GM12891 (cell line): ENCODE measurements at regions not wholly inside any gene's neighbourhood (a gene's known extent, or its start where the extent isn't known, plus 50 kb on each side); places are given as distances from the start of the nearest gene placed in this dataset.

Experiments used
- DNase-seq: peaks from one replicate; pipeline ENCODE4 v3.0.0; 2011; ENCODE audit warnings: low spot score; ENCODE audit not compliant: insufficient read length
- FAIRE-seq: peaks from 2 replicates; lab custom pipeline; 2011; peaks lifted over from hg19 to GRCh38; lab: Jason Lieb, UNC
- PAX5 ChIP-seq: IDR thresholded peaks from 2 replicates; pipeline ENCODE4 v1.6.1; 2011; ENCODE audit warnings: low read length, moderate library complexity, mild to moderate bottlenecking; ENCODE audit not compliant: insufficient read depth, severe bottlenecking
- POLR2A ChIP-seq: IDR thresholded peaks from 2 replicates; pipeline ENCODE4 v1.6.1; 2011; ENCODE audit warnings: low read depth, low read length, control low read depth
- POLR2AphosphoS5 ChIP-seq: IDR thresholded peaks from 2 replicates; pipeline ENCODE4 v1.6.1; 2011; ENCODE audit warnings: low read depth, low read length, control low read depth
- POU2F2 ChIP-seq: IDR thresholded peaks from 2 replicates; pipeline ENCODE4 v1.6.1; 2011; ENCODE audit warnings: low read depth, mild to moderate bottlenecking, control low read depth, low read length, moderate library complexity
- SPI1 ChIP-seq: IDR thresholded peaks from 2 replicates; pipeline ENCODE4 v1.6.1; 2011; ENCODE audit warnings: low read depth, low read length, control low read depth
- TAF1 ChIP-seq: IDR thresholded peaks from 2 replicates; pipeline ENCODE4 v1.6.1; 2011; ENCODE audit warnings: low read depth, low read length, control low read depth

- DNase-seq: no peak
- FAIRE-seq: no peak
- no peak for TF ChIP-seq POU2F2
- no peak for TF ChIP-seq POLR2A
- no peak for TF ChIP-seq SPI1
- no peak for TF ChIP-seq PAX5
Measured at GRCh38 chr9:28956116-28956880, 1383.0 kb upstream of the C9orf72 start.

DNA sequence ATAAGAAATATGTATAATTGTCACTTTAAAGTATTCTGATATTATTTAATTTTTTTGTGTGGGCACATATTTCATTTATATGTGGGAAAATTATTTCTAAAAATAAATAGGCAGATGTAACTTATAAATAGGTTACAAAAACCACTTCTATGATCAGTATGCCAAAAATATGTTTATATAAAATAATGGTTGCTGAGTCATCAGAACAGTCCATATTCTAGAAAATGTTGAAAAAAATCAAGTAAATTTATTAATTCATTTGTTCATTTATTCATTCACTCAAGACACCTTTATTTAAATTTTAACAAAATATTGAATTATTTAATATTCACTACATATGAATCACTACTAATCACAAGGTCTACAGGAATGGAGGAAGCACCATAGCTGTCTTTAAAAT, 1387.3 kb upstream of the C9orf72 start:
- no peak for TF ChIP-seq POLR2A
- TF ChIP-seq SPI1: no peak
- no peak for TF ChIP-seq TAF1
- TF ChIP-seq PAX5: no peak
- no peak for TF ChIP-seq POU2F2
- no peak for TF ChIP-seq POLR2AphosphoS5
- no peak for FAIRE-seq
- no peak for DNase-seq

DNA sequence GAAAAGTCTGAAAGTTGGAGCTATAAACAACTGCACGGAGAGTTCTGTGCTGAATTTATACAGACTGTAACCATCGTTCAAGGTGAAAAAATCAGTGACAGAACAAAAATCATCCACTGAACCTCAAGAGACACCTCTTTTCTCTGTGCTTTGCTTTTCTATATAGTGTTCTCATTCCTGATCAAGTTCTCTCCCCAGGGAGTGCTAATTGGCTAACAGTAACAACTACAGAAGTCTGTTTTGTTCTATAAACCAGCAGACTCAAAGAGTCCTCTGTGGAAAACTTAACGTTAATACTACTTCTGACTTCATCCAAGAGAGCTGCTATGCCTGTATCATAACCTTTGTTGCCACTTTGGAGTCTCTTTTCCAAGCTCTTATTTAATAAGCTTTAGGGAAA, 1388.3 kb upstream of the C9orf72 start:
- FAIRE-seq: no peak
- no peak for DNase-seq
- TF ChIP-seq POLR2A (no peak), PAX5 (no peak), SPI1 (no peak)

GRCh38 chr9:28967226-28967625, 1393.9 kb upstream of the C9orf72 start:
- FAIRE-seq (no peak), DNase-seq (no peak)
- TF ChIP-seq POLR2AphosphoS5: no peak
- TF ChIP-seq TAF1: no peak
- no peak for TF ChIP-seq SPI1
- TF ChIP-seq PAX5: no peak
- no peak for TF ChIP-seq POU2F2
- TF ChIP-seq POLR2A: no peak

DNA sequence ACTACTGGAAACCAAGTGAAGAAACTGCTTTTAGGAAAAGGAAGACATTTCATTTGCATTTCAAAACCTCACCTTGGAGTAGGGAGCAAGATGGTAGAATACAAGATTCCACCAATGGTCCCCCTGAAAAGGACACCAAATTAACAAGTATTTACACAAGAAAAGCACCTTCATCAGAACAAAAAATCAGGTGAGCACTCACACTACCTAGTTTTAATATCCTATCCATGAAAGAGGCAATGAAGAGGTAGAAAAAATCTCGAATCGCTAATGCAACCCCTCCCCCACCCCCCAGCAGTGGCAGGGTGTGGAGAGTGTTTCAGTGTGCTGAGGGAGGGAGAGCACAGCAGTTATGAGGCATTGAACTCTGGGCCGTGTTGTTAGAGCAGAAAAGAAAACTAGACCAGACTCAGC, 1397.0 kb upstream of the C9orf72 start:
- FAIRE-seq (no peak), DNase-seq (no peak)
- TF ChIP-seq POLR2A: no peak
- TF ChIP-seq POLR2AphosphoS5: no peak
- TF ChIP-seq POU2F2: no peak
- no peak for TF ChIP-seq SPI1
- no peak for TF ChIP-seq PAX5
- no peak for TF ChIP-seq TAF1

GRCh38 chr9:28971881-28972280, 1398.6 kb upstream of the C9orf72 start:
- no peak for DNase-seq
- no peak for FAIRE-seq
- no peak for TF ChIP-seq SPI1
- no peak for TF ChIP-seq POLR2AphosphoS5
- TF ChIP-seq PAX5: no peak
- no peak for TF ChIP-seq POLR2A
- no peak for TF ChIP-seq TAF1
- TF ChIP-seq POU2F2: no peak

- DNase-seq (no peak), FAIRE-seq (no peak)
- TF ChIP-seq PAX5 (no peak), POU2F2 (no peak), POLR2AphosphoS5 (no peak), SPI1 (no peak), POLR2A (no peak), TAF1 (no peak)
Measured at GRCh38 chr9:28976250-28976649, 1403.0 kb upstream of the C9orf72 start.

GRCh38 chr9:28976684-28977083, 1403.4 kb upstream of the C9orf72 start:
- no peak for DNase-seq
- no peak for TF ChIP-seq POLR2A
- no peak for TF ChIP-seq TAF1
- TF ChIP-seq SPI1: no peak
- TF ChIP-seq POU2F2: no peak
- no peak for TF ChIP-seq POLR2AphosphoS5
- TF ChIP-seq PAX5: no peak
- no peak for FAIRE-seq

- TF ChIP-seq SPI1: no peak
- no peak for TF ChIP-seq POU2F2
- no peak for TF ChIP-seq POLR2AphosphoS5
- no peak for TF ChIP-seq PAX5
- TF ChIP-seq TAF1: no peak
- TF ChIP-seq POLR2A: no peak
- DNase-seq (no peak), FAIRE-seq (no peak)
Measured at GRCh38 chr9:28981129-28981528, 1407.8 kb upstream of the C9orf72 start.

DNA sequence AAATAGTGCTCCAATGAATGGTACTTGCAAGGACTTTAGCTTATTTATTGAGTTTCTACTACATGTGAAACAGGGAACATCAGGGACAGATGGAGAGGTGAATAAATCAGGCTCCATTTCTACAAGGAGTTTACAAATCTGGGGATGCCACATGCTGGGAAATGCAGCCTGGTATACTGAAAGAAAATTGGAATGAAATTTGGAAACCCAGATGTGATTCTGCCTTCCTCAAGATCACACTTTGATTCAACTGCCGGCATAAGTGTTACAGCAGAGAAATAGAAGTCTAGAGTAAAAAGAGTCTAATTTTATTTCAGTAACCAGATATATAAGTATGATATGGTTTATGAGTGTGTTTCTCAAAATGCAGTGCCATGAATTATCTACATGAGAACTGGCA, 1408.4 kb upstream of the C9orf72 start:
- no peak for TF ChIP-seq POLR2A
- TF ChIP-seq POLR2AphosphoS5: no peak
- no peak for TF ChIP-seq TAF1
- no peak for TF ChIP-seq POU2F2
- no peak for TF ChIP-seq PAX5
- no peak for TF ChIP-seq SPI1
- FAIRE-seq (no peak), DNase-seq (no peak)
